GM19238 (cell line): ENCODE measurements at regions not wholly inside any gene's neighbourhood (a gene's known extent, or its start where the extent isn't known, plus 50 kb on each side); places are given as distances from the start of the nearest gene placed in this dataset.
"Not testable (repeated sequence)": the region's sequence is repeated elsewhere in the genome, so short reads cannot be mapped to it uniquely, and the experiment has no call there.

Experiments used
- DNase-seq: peaks from one replicate; pipeline ENCODE4 v3.0.0; 2011; ENCODE audit warnings: low spot score; ENCODE audit not compliant: insufficient read length

DNA sequence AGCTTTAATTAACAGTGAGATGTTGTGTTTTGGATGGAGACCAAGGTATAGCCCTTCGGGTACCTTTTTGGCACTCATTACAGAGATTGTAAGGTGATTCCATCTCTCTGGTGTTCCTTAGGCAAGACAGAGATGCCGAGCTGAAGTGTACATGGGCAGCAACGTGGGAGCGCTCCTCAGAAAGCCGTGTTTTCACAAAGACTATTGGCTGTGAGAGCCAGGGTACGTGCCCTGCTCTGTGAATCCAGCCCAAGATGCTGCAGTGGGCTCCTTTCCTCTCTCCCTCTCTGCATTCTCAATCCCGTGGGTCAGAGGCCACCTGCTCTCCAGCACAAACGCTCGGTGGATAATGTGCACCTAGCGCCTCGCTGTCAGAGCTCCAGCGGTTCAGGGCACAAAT is 203.0 kb upstream of the EPHA4 start:
- DNase-seq: no peak

DNA sequence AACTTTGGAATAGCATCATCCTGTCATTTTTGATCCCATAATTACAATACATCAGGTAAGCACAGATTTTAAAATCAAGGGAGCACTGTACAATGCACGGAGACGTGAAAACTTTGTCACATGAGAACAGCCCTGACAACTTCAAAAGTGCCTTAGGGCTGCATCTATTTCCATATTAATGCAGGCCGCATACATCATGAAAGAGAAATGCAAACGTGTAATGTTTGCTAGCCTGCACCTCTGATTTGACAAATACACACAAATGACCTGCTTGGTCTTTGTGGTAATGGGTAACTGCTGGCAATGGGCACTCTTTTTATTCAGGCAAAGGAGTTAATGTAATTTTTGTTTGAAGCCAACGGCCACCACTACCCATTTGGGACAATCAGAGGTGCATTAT is 202.0 kb upstream of the EPHA4 start:
- no peak for DNase-seq

DNA sequence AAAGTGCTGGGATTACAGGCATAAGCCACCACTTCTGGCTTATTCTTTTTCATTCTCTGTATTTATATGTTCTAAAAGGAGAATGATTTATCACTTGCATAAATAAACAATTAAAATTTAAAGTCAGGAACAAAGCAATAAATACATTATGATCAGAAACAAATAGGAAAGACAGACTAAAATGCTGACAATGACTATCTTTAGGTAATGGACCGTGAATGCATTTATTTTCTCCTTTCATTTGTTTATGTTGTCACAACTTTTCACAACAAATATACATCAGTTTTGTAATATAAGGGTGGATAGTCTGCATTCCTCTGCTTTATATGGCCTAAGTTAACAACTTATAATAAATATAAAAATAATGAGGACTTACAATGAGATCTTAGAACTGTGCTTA is 199.2 kb upstream of the EPHA4 start:
- DNase-seq: no peak

DNA sequence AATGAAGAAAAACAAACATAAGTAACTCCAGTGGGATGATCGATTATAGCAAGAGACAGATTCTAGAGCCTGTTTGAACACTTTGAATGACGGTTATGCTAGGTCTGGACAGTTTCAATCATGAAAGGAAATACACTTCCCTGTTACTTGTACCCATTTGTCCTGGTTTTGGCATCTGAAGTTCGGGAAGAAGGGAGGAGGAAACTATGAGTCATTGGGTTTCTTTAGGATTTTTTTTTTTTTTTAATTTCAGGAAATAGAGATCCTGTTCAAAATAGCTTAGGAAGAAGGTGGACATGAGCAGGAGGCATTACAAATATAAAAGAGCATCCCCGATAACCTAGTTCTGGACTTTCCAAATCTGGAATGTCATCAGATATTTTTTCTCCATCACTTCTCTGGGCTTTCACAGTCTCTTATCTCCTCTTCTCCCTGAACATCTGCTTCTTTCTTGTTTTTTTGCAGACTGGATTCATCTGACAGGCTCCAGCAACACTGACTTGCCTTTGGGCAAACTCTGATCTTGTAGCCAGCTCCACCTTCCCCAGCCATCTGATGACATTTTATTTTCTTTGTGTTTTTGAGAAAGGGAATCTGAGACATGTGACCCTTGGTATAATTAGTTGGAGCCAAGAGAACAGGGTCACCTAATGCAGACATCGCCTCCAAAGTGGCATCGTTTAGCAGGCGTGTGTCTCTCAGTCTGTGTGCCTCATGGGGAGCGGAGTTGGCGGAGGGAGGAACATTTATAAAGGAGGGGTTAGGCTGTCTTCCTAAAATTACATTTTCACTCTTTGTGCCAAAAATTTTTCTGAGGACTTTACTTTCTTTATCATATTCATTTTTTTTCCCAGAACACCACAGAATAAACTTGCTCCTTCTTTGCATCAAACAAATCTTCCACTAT is 195.3 kb upstream of the EPHA4 start:
- no peak for DNase-seq

DNA sequence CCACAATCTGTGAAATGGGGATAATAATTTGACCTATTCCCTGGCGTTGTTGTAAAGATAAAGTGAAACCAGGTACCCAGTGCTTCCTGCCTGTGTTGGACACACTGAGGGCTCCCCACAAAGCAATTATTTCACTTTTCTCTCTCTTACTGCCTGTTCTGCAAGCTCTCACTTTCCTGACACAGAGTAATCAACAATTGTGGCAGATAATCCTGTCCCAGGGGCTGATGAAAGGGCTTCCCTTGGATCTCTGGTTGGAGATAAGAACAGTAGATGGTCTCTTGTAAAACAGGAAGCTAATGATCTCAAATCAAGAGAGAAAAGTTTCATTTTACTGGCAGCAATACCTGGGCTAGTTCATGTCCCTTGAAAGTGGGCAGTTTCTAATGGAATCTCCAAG is 190.4 kb upstream of the EPHA4 start:
- DNase-seq: no peak

DNA sequence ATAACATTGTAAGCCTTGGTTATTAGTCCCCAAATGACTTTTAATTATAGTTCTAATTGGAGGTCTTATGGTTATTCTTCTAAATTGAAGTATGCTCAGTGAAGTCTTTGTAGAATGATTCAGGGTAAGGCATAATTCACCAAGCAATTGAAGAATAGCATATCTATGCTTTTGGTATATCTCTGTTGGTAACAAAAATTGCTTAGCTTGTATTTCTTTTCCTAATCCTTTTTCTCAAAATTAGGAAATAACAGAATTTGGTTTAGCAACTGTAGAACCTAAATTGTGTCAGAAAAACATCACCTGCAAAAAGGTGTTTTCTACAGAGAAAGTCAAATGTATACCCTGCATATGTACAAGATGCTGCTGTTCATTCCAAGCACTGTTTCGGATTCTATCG is 189.2 kb upstream of the EPHA4 start:
- DNase-seq: no peak

DNA sequence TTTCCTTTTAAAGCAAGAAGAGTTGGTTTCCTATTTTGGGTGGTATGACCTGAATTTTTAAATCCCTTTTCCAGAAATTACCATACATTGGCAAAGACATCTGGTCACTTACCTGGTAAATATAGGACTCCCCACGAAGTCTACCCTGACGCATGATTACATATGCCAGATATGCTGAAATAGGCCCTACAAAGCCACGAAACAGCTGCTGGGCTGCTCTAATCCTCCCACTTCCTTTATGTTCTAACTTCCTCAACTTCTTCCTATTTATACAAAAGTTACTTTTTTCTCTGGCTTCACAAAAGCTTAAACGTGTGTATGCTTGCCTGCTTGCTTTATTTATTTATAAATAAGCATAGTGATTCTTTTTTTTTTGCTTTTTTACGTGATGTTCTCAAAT is 186.0 kb upstream of the EPHA4 start:
- DNase-seq: no peak

DNA sequence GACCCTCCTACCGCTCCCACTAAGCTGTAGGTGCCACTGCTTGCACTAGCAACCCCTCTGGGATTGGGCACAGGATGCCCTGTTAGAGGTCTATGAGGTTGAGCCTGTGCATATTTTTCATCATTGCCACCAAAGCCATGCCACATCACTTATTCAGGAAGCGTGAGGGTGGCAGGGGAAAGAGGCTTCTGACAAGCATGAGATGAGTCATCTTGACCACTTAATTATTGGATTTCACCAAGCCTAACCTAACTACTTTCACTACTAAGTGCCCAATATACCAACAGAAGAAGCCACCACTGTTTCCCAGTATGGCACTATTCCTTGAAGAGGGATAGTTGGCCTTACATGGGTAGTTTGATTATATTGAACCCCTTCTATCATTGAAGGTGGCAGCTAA is 181.3 kb upstream of the EPHA4 start:
- no peak for DNase-seq

DNA sequence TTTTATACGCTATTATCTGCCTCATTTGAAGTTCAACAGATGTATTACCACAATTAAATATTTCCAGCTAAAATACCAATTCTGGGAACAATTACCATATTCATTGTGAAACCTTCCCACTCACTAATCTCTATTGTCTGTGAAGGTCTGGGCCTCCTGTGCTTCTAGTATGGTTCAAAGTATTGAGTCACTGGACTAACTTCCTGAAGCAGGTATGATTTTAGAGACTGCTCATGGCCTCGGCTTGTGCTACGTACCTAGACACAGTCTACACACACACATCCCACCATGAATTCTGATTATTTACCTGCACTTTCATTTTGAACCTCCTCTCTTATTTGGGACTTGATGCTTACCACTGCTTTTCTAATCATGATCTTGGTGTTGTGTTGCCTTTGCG is 180.7 kb upstream of the EPHA4 start:
- no peak for DNase-seq

DNA sequence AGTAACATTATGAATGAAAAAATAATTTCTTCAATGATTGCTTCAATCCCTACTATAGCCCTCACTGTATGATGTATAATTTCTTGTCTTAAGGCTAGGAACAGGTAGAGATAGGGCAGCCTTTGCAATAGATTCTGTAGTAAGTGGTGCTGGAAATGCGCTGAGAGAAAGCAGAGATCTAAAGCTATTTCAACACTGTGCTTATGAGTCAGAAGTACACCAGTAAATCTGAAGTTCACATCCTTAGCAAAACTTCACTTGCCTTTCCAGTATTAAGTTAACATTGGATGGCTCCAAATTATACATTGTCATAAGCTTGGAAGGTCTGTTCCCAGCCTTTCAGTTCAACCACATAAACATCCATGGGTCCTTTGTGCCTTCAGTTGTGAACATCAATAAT is 178.2 kb upstream of the EPHA4 start:
- no peak for DNase-seq

DNA sequence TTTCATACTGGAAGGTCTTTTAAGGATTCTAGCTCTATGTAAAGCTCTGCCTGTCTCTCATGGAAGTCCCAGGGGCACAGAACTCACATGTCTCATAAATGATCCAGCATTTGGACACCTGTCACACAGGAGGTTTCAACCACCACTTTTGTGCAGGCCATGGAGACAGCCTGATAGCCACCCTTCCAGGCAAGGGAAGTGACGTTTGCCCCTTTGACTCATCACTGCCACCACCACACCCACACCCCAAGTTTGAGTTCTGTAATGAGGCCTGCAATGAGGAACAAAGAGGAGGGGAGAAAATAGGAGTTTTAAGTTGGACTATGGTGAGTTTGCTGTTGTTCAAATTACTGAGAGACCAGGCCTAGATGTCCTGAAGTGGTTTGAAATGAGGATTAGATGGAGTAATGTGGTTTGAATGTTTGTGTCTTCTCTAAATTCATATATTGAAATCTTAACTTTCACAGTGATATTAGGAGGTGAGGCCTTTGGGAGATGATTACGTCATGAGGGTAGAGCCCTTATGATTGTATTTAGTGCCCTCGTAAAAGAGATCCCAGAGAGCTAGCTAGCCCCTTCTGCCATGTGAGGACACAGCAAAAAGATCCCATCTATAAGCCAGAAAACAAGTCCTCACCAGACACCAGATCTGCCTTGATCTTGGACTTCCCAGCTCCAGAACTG is 175.3 kb upstream of the EPHA4 start:
- DNase-seq: no peak

DNA sequence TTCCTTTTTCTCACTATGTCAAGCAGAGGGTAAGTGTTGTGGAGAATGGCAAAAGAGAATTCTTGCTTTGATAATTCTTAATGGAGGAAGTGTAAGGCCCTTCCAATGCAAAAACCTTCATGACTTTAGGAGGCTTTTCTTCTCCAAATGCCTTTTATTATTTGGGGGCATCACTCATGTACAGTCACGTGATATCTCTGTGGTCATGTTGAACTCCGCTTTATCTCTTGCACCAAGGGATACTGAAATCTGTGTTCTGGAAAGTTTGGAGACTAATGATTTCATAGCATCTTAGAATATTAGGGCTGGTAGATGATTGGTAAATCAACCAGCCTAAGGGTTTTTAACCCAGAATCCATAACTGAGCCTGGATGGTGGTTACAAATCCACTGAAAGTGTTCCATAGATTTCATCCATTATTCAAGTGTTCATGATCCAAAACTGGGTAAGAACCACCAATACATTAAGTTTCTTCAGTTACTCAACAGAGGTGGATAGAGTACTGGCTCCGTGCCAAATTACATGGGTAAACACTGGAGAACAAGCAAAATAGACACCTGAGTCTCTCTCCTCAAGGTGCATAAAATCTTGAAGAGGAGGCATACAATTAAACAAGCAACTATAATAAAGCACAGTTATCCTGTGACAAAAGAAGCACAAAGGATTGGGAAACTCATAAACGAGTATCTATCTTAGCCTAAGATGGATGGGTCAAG is 169.6 kb upstream of the EPHA4 start:
- DNase-seq: no peak

DNA sequence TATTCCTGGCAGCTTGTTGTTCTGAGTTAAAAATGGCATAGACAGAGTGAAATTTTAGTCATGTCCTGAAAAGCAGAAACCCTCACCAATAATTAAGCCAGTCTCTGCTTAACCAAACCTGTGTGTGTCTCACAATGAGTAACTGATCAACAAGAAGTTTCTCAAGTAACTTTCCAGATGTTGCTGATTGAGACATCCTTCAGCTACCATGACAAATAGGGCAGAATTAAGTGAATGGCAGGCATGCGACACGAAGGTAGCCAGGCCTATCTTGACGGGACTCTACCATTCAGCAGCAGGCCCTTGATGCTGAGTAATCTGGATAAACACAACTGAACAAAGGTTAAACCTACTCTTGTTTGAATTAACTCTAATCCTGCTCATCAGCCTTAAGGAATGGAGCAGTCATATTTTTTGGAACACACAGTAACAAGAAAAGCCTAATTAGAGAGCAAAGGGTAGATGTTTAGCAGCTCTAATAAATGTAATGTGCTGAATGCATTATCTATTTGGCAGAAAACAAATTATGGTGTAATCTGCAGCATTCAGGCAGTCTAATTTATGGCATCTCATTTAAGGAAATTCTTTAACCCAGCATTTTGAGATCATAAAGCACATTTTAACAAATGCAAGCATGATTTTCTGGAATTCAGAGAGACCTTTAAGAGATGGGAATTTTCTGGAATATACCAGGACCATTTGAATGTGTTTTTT is 159.5 kb upstream of the EPHA4 start:
- no peak for DNase-seq

DNA sequence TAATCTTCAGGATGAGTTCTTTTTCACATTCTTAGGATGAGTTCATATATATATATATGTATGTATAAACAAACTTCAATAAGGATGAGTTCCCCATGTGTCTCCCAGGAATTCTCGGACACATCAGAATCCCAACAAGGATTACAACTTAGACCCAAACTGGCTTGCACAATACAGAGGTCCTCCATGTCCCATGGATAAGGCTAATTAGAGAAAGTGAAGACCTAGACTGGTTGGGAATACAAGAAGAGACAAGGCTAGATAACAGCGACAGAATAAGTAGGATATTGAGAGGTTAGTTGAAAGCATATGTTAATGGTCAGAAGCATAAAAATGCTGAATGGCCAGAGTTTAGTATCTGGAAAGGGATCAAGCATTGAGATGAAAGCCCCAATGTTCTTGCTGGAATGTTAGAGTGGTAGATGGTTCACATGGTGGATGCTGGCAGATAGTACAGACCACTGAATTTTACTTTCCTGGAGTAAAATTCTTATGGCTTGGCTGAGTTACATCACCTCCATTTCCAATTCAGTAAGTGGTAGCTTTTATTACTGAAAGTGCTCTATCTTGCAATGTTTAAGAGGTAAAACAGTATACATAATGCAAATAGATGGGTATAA is 154.9 kb upstream of the EPHA4 start:
- no peak for DNase-seq

DNA sequence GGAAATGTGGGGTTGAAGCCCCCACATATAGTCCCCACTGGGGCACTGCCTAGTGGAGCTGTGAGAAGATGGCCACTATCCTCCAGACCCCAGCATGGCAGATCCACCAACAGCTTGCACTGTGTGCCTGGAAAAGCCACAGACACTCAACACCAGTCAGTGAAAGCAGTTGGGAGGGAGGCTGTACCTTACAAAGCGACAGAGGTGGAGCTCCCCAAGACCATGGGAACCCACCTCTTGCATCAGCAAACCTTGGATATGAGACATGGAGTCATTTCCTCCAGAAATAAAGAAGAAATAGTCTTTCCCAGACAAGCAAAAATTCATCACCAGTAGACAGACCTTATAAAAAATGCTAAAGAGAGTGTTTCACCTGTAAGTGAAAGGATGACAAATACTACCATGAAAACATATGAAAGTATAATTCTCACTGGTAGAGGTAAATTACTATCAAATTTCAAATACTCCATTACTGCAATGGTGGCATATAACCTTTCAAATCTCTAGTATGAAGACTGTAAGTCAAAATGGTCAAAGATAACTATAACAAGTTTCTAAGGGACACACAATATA is 152.6 kb upstream of the EPHA4 start:
- DNase-seq: no peak

DNA sequence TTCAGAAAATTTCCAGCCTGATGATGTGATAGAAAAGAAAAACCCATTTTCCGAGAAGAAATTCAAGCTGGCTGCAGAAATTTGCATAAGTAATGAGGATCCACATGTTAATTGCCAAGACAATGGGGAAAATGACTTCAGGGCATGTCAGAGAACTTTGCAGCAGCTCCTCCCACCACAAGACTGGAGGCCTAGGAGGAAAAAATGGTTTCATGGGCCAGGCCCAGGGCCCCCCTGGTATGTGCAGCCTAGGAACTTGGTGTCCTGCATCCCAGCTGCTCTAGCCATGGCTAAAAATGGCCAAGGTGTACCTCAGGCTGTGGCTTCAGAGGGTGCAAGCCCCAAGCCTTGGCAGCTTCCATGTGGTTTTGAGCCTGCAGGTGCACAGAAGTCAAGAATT is 152.0 kb upstream of the EPHA4 start:
- DNase-seq: not testable (repeated sequence)

DNA sequence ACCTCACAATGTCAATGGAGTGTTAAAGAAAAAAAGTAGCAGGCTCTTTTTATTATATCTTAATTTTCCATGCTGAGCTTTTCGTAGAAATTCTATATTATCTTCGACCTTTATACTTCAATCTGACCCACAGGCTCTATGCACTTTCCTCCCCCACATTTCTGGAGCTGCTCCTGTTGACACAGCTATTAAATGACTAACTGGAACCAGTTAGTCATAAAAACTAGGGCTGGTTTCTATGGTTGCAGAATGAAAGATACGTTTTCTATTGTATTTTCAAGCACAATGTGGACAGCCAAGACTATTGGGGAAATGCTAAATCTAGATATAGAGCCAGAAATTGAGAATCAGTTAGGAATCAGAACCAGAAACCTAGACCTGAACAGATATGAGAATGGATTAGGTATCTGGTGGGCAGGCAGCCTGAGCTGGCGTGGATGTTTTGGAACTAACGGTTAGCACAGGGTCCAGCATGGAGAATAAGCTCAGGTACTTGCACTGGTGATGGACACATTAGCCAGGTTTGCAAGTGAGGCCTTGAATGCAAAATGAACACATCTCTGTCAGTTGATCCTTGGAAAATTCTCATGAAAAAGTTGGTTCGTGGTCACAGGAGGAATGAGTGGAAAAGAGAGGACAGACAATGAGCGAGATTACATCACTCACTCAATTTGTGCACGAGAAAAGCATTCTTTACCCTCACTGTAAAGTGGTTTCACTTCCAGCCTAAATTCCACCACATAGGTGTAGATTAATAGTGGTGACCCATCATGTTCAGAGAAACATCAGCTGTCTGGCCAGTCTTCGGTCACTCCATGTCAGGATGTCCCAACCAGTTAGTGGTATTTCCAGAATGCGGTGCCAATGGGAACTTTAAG is 144.6 kb upstream of the EPHA4 start:
- no peak for DNase-seq

DNA sequence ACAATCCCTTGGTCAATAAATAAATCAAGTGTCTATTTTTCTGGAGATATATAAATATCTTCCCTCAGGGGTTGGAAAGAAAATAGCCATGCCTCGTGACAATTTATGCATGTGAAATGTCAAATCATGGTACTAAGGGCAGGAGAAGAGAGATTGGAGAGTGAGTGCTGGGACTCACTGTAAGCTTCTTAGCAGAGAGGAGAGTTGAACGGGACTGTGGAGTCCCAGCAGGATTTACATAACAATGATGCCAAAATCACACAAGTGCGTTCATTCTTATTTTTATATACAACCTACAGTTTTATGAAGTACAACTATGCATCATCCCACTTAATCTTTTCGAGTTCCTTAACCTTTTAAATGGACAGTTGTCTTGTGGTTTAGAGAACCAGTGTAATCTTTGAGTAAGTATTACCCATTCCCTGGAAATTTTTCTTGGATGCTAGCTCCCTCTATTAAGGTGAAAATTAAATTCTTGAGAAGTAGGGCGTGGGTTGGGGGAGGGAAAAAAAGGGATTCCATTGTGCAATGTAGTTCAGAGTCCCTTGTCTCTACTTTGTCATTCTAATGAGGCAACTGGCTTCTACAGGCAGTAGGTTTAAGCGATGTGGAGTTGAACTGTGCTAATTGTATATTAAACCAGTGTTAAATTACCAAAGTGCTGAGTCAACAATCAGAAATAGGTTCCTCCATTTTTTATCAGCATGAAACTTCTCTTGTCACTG is 143.6 kb upstream of the EPHA4 start:
- DNase-seq: no peak

DNA sequence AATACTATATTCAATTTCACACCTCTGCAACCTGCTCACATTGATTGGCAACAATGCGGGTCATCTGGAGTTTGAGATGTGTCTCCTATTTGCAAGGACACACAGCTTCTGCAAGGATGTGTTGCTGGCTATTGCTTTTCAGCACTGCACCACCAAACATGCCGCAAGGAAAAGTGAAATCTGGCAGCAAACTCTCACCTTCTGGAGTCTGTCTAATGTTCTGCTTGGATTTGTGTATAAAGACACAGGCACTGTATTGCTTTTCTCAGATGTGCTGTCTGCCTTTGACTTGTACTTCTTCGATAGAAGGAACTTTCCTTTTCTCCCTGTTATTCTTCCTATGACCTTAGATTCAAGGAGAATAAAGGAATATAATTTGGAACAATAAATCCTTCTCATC is 138.6 kb upstream of the EPHA4 start:
- DNase-seq: no peak
